Mammary epithelial cell (primary cell): ENCODE measurements at regions not wholly inside any gene's neighbourhood (a gene's known extent, or its start where the extent isn't known, plus 50 kb on each side); places are given as distances from the start of the nearest gene placed in this dataset.
"Not testable (repeated sequence)": the region's sequence is repeated elsewhere in the genome, so short reads cannot be mapped to it uniquely, and the experiment has no call there.

Source experiments
- CTCF ChIP-seq, 2 donors: IDR thresholded peaks in 1 of 2; conservative IDR thresholded peaks in 1 of 2; 2 replicates each; pipeline ENCODE4 v1.5.1; 2011 to 2012; ENCODE audit warnings: inconsistent platforms in 2 of 2, low read length in 2 of 2, mild to moderate bottlenecking in 2 of 2, control low read depth in 1 of 2, low read depth in 1 of 2; ENCODE audit not compliant: insufficient read depth in 1 of 2; ENCODE audit errors: extremely low read depth in 1 of 2
- EZH2 ChIP-seq: IDR thresholded peaks from 2 replicates; pipeline ENCODE4 v1.6.1; 2012; ENCODE audit warnings: low read length, inconsistent platforms, borderline replicate concordance

DNA sequence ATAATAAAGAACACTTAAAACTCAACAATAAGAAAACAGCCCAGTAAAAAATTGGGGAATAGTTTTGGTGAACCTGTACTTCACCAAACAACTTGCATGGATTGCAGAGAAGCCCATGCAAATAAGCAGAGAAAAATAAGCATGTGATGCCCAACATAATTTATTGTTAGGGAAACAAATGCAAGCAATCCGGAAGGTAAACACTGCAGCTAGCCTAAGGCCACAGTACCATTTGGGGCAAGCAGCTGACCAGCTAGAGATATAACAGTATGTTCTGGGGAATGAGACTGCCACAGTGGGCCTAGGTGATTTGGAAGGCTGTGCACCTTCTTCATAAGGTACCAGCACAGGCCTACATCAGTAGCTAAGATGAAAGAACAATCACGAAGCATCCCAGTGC is 233.6 kb downstream of the RTP5 start:
- not testable (repeated sequence) for TF ChIP-seq CTCF (conservative IDR thresholded peaks at IDR 0.05 in 1 of 2, IDR thresholded peaks at IDR 0.05 in 1 of 2; ENCODE audit: extremely low read depth in 1 of 2, insufficient read depth in 1 of 2, low read depth in 1 of 2, low read length in 2 of 2); EZH2
